ENCODE measurements at regions not wholly inside any gene's neighbourhood (a gene's known extent, or its start where the extent isn't known, plus 50 kb on each side); places are given as distances from the start of the nearest gene placed in this dataset.

GRCh38 chr6:86500035-86500434 is 437.3 kb upstream of the HTR1E start:
- TF ChIP-seq HDGF (IDR thresholded peaks at IDR 0.05; ENCODE audit: borderline replicate concordance) (no peak), BHLHE40 (IDR thresholded peaks at IDR 0.05; ENCODE audit: borderline replicate concordance) (no peak), FOXK2 (IDR thresholded peaks at IDR 0.05) (no peak), ELF4 (IDR thresholded peaks at IDR 0.05) (no peak)

Data from HEK293T (cell line).